Right cardiac atrium (tissue), 5 donors: ENCODE measurements at regions not wholly inside any gene's neighbourhood (a gene's known extent, or its start where the extent isn't known, plus 50 kb on each side); places are given as distances from the start of the nearest gene placed in this dataset.
A peak's percentile ranks its signal among the peaks of the same experiment; 100 is the strongest.
"Not testable (repeated sequence)": the region's sequence is repeated elsewhere in the genome, so short reads cannot be mapped to it uniquely, and the experiment has no call there.

Experiments
- ATAC-seq, 2 donors: fragments of 200-7000 bp; cut with Tn5 transposase; one replicate each; pipeline versions ENCODE4 v1.8.0 to v1.9.1; 2020; ENCODE audit warnings: moderate library complexity in 2 of 2, mild to moderate bottlenecking in 1 of 2
- DNase-seq, 3 donors: peaks; one replicate each; pipeline ENCODE4 v3.0.0-alpha.2; 2020
- H3K27ac ChIP-seq: one replicate; pipeline ENCODE4 v1.5.1; 2013; ENCODE audit warnings: mild to moderate bottlenecking, low read length, control low read depth, moderate library complexity
- H3K27me3 ChIP-seq: one replicate; pipeline ENCODE4 v1.6.1; 2013; ENCODE audit not compliant: control insufficient read depth, insufficient read depth
- H3K4me1 ChIP-seq: one replicate; pipeline ENCODE4 v1.6.1; 2013; ENCODE audit warnings: low read length; ENCODE audit not compliant: control insufficient read depth, insufficient read depth
- H3K4me3 ChIP-seq: one replicate; pipeline ENCODE4 v1.5.1; 2013; ENCODE audit warnings: low read length, control low read depth
- H3K9me3 ChIP-seq: one replicate; pipeline ENCODE4 v1.6.1; 2013; ENCODE audit warnings: low read length; ENCODE audit not compliant: control insufficient read depth
- WGBS: extraction: QIAGEN DNeasy Blood & Tissue Kit; methylation state at CpG from one replicate; pipeline ENCODE4 v1.1.7; 2013; 5-methylcytosine and 5-hydroxymethylcytosine counted together
- intact Hi-C, 4 donors: fragments of 100-400 bp; cut with DNase I; formaldehyde crosslinking; loops; one replicate each; pipeline versions ENCODE4 v1.11.0 to v1.14.0; 2022 to 2023
- donor health status: healthy with polysubstance abuse.
- donor health status: DM: no; HTN: yes; CAD: no.
- donor health status: DM: no; HTN: no; CAD: no.
- donor health status: DM: no; HTN: yes; CAD: no; lungs with severe emphysema.
- donor health status: DM: yes; HTN: yes; CAD: no.

- DNase-seq (no peak), ATAC-seq (no peak)
- 56% methylated on average over 2 of the region's 2 CpGs for WGBS
- Histone ChIP-seq H3K27me3 (no peaks in the 10 kb centered on the region), H3K27ac (no peak overlapping the region), H3K4me1 (no peaks in the 10 kb centered on the region), H3K9me3 (no peaks in the 10 kb centered on the region), H3K4me3 (no peak overlapping the region)
- intact Hi-C loops, result no loop called here
Measured at GRCh38 chr9:31870276-31870675, 514.2 kb upstream of the ACO1 start.

DNA sequence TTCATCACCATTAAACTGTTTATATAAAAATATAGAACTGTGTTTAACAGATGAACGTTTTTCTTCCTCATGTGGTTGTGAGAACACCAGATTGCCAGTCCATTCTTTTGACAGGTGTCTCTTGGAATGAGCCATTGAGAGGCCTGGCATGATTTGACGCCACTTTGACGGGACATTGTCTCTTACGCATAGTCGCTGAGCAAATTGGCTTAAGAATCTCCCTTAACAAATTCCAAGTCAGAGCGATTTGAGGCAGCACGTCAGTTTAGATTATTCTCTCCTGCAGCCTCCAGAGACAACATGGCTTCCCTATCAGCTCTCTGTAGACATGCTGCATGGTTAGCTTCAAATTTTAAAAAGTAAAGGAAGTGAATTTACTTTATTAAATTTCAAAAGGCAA is 510.7 kb upstream of the ACO1 start:
- H3K9me3 ChIP-seq, result no peaks in the 10 kb centered on the region
- DNase-seq (no peak), ATAC-seq (no peak)
- no peaks in the 10 kb centered on the region for H3K27me3 ChIP-seq
- H3K4me1 ChIP-seq, result no peaks in the 10 kb centered on the region
- 75% methylated on average over 7 of the region's 7 CpGs for WGBS
- no peak overlapping the region for H3K4me3 ChIP-seq
- H3K27ac ChIP-seq, result no peak overlapping the region
- intact Hi-C loops, result no loop called here

GRCh38 chr9:31894008-31894407 is 490.4 kb upstream of the ACO1 start:
- Histone ChIP-seq H3K4me3 (no peak overlapping the region), H3K9me3 (no peaks in the 10 kb centered on the region), H3K4me1 (no peaks in the 10 kb centered on the region), H3K27me3 (no peaks in the 10 kb centered on the region), H3K27ac (no peak overlapping the region)
- 23% methylated on average over 4 of the region's 4 CpGs for WGBS
- DNase-seq, result no peak
- intact Hi-C loops, result no loop called here
- ATAC-seq, result no peak

DNA sequence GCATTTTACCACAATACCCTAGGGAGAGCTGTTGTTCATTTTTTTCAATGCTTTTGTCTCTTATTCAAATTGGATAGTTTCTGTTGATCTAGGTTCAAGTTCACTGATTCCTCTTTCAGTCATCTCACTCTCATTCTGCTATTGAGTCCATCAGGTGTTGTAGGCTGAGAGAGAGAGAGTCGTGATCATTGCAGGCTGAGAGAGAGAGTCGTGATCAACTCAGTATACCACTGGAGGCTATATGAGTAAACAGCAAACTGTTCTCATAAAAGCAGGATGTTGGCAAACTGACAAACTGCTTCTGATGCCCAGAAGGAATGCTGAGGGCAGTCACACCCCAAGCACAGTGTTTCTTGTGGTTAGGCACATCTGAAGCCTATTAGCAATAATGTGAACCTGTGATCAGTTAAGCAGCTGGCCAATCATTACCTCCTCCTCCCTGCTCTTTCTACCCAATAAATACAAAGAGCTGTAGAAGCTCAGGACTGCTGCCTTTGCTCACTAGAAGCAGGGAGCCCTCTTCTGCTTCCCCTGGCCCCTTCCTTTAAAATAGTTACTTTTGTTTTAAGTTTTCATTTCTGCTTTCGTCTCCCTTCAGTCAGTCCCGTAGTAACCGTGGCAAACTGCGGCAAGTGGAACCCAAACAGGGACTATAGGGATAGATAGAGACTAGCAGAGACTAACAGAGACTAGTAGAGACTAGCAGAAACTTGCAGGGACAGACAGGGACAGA is 476.1 kb upstream of the ACO1 start:
- Histone ChIP-seq H3K9me3 (no peaks in the 10 kb centered on the region), H3K4me1 (no peaks in the 10 kb centered on the region), H3K27ac (no peak overlapping the region), H3K4me3 (no peak overlapping the region), H3K27me3 (no peaks in the 10 kb centered on the region)
- WGBS, result 86% methylated on average over 6 of the region's 6 CpGs
- DNase-seq, result no peak
- intact Hi-C loops, result no loop called here
- no peak for ATAC-seq

GRCh38 chr9:31908891-31909480 is 475.5 kb upstream of the ACO1 start:
- intact Hi-C loops, result no loop called here
- H3K4me3 ChIP-seq, result no peak overlapping the region
- H3K27ac ChIP-seq, result no peak overlapping the region
- DNase-seq, result no peak
- H3K9me3 ChIP-seq, result no peaks in the 10 kb centered on the region
- no peak for ATAC-seq
- no peaks in the 10 kb centered on the region for H3K27me3 ChIP-seq
- no peaks in the 10 kb centered on the region for H3K4me1 ChIP-seq
- WGBS, result 79% methylated on average over 11 of the region's 11 CpGs

DNA sequence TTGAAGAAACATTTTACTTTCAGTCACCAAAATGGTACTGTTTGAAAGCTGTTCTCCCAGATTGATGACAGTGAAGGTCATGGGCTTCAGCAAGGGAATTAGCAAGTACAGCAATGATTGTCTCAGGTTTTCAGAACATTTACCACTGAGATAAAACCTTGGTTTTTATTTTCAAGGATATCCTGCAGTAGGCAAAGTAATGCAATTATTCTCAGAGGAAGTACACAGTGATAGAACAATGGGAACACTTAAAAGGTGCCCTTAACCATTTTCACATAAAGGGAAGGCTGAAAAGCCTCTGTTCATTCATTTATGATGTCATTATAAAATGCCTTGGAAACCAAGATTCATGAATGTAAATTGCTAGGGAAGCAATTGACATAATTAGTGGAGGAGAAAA is 471.8 kb upstream of the ACO1 start:
- Histone ChIP-seq H3K4me1 (no peaks in the 10 kb centered on the region), H3K4me3 (no peak overlapping the region), H3K27ac (no peak overlapping the region), H3K27me3 (no peaks in the 10 kb centered on the region), H3K9me3 (no peaks in the 10 kb centered on the region)
- intact Hi-C loops, result no loop called here
- ATAC-seq, result no peak
- no peak for DNase-seq

- Histone ChIP-seq H3K27ac (no peak overlapping the region), H3K4me3 (no peak overlapping the region), H3K4me1 (no peaks in the 10 kb centered on the region), H3K9me3 (no peaks in the 10 kb centered on the region), H3K27me3 (no peaks in the 10 kb centered on the region)
- intact Hi-C loops, result no loop called here
- 22% methylated on average over 2 of the region's 2 CpGs for WGBS
- ATAC-seq (peak in 1 of 2 donors; percentile 24), DNase-seq (no peak)
Measured at GRCh38 chr9:31916591-31917241, 467.7 kb upstream of the ACO1 start.

- ATAC-seq, intact Hi-C loops, H3K27ac ChIP-seq, DNase-seq, H3K4me1 ChIP-seq, H3K27me3 ChIP-seq, H3K4me3 ChIP-seq, H3K9me3 ChIP-seq: not testable (repeated sequence)
- 90% methylated on average over 13 of the region's 13 CpGs for WGBS
Measured at GRCh38 chr9:31937737-31938136, 446.7 kb upstream of the ACO1 start.

- DNase-seq (no peak), ATAC-seq (no peak)
- Histone ChIP-seq H3K27me3 (no peaks in the 10 kb centered on the region), H3K27ac (no peak overlapping the region), H3K4me1 (no peaks in the 10 kb centered on the region), H3K4me3 (no peak overlapping the region), H3K9me3 (no peaks in the 10 kb centered on the region)
- WGBS, result 61% methylated on average over 1 of the region's 1 CpG
- intact Hi-C loops, result no loop called here
Measured at GRCh38 chr9:31950756-31951155, 433.7 kb upstream of the ACO1 start.

GRCh38 chr9:31958572-31958971 is 425.9 kb upstream of the ACO1 start:
- H3K27me3 ChIP-seq, result no peaks in the 10 kb centered on the region
- intact Hi-C loops, result no loop called here
- WGBS, result 91% methylated on average over 1 of the region's 1 CpG

GRCh38 chr9:31969552-31969951 is 414.9 kb upstream of the ACO1 start:
- Histone ChIP-seq H3K27ac (no peak overlapping the region), H3K4me3 (no peak overlapping the region), H3K9me3 (no peaks in the 10 kb centered on the region), H3K27me3 (no peaks in the 10 kb centered on the region), H3K4me1 (no peaks in the 10 kb centered on the region)
- WGBS, result 58% methylated on average over 2 of the region's 2 CpGs
- ATAC-seq (no peak), DNase-seq (no peak)
- intact Hi-C loops, result no loop called here

More at GRCh38 chr9:31958572-31958971, 425.9 kb upstream of the ACO1 start:
- DNase-seq (no peak), ATAC-seq (no peak)
- Histone ChIP-seq H3K4me3 (no peak overlapping the region), H3K9me3 (peaks cover 2% of the 10 kb centered on the region), H3K27ac (no peak overlapping the region), H3K4me1 (no peaks in the 10 kb centered on the region)
